Activated naive CD8-positive, alpha-beta T cell (primary cell): ENCODE measurements at regions not wholly inside any gene's neighbourhood (a gene's known extent, or its start where the extent isn't known, plus 50 kb on each side); places are given as distances from the start of the nearest gene placed in this dataset.

Experiments
- H3K27ac Mint-ChIP-seq: one replicate; pipeline ENCODE4 v1.8.0; 2021; ENCODE audit warnings: mixed read lengths
- H3K27me3 Mint-ChIP-seq: one replicate; pipeline ENCODE4 v1.8.0; 2021; ENCODE audit warnings: mixed read lengths
- H3K36me3 Mint-ChIP-seq: one replicate; pipeline ENCODE4 v1.8.0; 2021; ENCODE audit warnings: mixed read lengths
- H3K4me1 Mint-ChIP-seq: one replicate; pipeline ENCODE4 v1.8.0; 2021; ENCODE audit warnings: low read depth, mixed read lengths
- H3K4me3 Mint-ChIP-seq: one replicate; pipeline ENCODE4 v1.8.0; 2021; ENCODE audit warnings: mild to moderate bottlenecking, mixed read lengths
- H3K9me3 Mint-ChIP-seq: one replicate; pipeline ENCODE4 v1.8.0; 2021; ENCODE audit warnings: low read depth, mixed read lengths

DNA sequence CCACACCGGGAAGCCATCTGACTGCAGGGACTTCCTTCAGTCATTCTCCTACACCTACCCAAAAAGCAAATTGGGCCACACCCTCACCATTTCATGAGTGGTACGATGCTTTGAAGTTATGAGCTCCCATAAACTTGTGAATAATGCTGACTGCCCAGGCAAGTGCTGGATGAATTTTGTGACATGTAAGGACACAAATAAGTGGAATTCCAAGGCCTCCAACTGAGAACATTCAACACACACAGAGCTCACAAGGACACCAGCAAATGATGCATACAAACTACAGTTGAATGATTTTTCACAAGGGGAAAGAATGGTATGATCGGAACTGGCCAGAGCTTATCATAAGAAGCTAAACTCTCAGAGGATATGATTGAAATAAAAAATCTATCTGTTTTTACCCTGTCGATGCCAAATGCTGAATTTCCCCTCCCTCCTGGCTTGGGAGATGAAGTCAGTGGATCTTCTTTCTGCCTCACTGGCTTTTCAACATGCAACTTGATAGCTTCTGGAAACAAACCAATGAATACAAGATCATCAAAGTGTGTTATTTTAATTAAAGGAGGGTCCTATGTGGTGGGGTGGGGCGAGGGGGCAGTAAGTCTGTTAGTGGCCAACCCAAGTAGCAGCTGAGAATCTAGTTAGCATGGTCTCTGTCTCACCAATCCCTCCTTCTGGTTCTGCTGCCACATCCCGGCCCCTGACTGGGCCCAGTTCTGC is 123.8 kb downstream of the WT1 start:
- H3K4me3 Mint-ChIP-seq: no peak overlapping the region
- H3K27me3 Mint-ChIP-seq: peaks cover 9% of the 10 kb centered on the region
- no peaks in the 10 kb centered on the region for H3K36me3 Mint-ChIP-seq
- H3K9me3 Mint-ChIP-seq: no peaks in the 10 kb centered on the region
- peaks cover 3% of the 10 kb centered on the region for H3K4me1 Mint-ChIP-seq
- no peak overlapping the region for H3K27ac Mint-ChIP-seq

DNA sequence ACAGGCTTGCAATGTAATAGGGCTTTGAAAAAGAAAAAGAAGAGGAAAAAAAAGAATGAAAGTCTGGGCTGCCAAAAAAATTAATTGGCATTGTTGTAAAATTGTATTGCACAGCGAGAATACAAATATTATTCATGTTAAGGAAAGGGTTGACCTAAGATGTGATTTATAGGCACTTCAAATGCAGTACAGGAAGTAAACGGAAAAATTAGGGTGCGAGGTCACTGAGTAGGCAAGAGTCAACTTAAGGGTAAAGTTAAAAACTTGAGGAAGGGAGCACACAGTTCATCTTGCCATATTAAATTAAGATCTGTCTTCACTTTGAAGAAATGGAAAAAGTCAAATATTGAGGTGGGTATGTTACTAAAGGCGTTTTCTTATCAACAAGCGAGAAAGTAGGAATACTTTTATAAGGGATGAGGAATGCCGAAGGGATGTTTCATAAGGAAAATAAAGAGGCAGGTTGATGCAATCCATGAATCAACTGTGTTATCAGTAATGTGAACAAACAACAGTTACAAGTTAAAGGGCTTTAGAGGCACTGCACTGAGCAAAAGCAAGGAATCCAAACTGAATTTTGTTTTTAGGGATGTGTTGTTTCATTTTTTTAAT is 123.0 kb downstream of the WT1 start:
- Mint-ChIP-seq H3K36me3 (no peaks in the 10 kb centered on the region), H3K27ac (no peak overlapping the region), H3K27me3 (peaks cover 9% of the 10 kb centered on the region), H3K4me1 (peaks cover 4% of the 10 kb centered on the region), H3K9me3 (no peaks in the 10 kb centered on the region), H3K4me3 (no peak overlapping the region)

DNA sequence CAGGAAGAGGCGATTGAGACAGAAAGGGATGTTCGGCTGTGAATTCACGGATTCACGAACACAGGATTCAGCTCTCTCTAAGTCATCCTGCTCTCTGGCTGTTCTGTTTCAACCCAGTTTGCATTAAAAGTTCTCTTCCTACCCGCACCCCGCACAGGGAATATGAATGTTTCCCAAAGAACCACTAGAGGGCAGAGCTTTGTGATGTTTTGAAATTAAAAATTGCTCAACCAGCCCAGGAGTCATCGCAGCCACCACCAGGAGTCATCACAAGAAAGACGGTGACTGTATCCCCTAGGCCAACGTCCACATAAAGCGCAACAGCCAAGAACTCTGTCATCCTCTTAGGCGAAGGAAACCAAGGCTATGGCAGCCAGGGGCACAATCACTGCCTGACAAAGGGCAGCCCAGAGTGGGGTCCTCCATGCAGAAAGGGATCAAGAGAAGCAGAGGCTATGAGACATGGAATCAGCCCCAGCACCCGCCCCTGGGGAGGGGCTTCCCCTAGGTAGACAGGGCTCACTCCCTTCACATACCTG is 122.4 kb downstream of the WT1 start:
- Mint-ChIP-seq H3K4me1 (peaks cover 9% of the 10 kb centered on the region), H3K4me3 (no peak overlapping the region), H3K9me3 (no peaks in the 10 kb centered on the region), H3K27ac (no peak overlapping the region), H3K27me3 (peaks cover 9% of the 10 kb centered on the region), H3K36me3 (no peaks in the 10 kb centered on the region)

DNA sequence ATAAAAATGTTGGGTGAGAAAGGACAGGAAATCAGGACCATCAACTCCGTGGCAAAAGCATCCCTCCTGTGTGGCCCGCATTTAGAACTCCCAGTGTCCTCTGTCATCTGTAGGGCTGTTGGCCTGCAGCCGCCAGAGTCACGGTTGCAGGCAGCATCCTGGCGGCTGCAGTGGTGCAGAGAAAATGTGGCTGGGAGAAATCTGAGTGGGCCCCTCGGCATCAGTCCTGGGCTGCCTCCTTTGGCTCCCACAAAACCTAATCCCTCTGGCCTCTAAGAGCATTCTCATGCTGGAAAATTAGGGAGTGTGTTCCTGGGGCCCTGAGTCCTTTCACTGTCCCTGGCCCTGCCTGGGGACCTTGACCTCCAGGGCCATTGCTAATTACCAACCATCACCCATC is 121.9 kb downstream of the WT1 start:
- Mint-ChIP-seq H3K27me3 (peaks cover 9% of the 10 kb centered on the region), H3K27ac (no peak overlapping the region)

DNA sequence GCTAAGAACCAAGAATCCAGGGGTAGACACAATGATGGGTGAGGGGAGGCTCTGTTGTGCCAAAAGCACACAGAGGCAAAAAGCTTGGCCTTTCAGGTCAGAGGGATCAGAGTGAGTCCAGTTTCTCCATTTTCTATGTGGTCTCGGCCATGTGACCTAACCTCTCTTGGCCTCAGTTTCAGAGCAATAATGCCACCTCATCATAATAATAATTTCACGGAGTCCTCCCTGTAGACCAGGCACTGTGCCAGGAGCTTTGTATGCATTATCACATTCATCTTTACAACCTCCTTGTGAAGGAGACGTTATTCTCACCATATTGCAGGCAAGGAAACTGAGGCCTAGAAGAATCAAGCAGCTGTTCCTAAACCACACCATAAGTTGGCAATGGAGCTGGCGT is 120.2 kb downstream of the WT1 start:
- Mint-ChIP-seq H3K9me3 (no peaks in the 10 kb centered on the region), H3K27me3 (peaks cover 7% of the 10 kb centered on the region), H3K4me1 (peaks cover 10% of the 10 kb centered on the region), H3K4me3 (no peak overlapping the region), H3K36me3 (no peaks in the 10 kb centered on the region), H3K27ac (no peak overlapping the region)

More for the DNA sequence above, 121.9 kb downstream of the WT1 start:
- Mint-ChIP-seq H3K4me1 (peaks cover 10% of the 10 kb centered on the region), H3K36me3 (no peaks in the 10 kb centered on the region), H3K9me3 (no peaks in the 10 kb centered on the region), H3K4me3 (no peak overlapping the region)

DNA sequence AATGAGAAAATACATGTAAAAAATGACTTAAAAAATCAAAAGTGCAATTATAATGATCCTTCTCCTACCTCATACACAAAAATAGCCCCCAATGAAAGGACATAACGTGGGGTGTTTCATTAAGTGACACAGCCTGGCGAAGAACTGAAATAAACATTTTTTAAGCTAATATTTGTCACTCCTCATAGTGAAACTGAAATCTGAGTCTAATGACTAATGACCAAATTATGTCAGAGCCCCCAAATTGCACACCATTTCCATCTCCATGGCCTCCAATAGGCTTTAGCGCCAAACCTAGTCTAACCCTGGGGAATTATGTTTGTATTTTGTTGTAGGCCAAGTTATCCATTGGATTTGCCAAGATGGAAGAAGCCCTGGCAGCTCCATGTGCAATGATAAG is 119.1 kb downstream of the WT1 start:
- no peak overlapping the region for H3K4me3 Mint-ChIP-seq
- H3K9me3 Mint-ChIP-seq: no peaks in the 10 kb centered on the region
- H3K4me1 Mint-ChIP-seq: peaks cover 10% of the 10 kb centered on the region
- H3K27me3 Mint-ChIP-seq: peaks cover 7% of the 10 kb centered on the region
- no peak overlapping the region for H3K27ac Mint-ChIP-seq
- no peaks in the 10 kb centered on the region for H3K36me3 Mint-ChIP-seq

DNA sequence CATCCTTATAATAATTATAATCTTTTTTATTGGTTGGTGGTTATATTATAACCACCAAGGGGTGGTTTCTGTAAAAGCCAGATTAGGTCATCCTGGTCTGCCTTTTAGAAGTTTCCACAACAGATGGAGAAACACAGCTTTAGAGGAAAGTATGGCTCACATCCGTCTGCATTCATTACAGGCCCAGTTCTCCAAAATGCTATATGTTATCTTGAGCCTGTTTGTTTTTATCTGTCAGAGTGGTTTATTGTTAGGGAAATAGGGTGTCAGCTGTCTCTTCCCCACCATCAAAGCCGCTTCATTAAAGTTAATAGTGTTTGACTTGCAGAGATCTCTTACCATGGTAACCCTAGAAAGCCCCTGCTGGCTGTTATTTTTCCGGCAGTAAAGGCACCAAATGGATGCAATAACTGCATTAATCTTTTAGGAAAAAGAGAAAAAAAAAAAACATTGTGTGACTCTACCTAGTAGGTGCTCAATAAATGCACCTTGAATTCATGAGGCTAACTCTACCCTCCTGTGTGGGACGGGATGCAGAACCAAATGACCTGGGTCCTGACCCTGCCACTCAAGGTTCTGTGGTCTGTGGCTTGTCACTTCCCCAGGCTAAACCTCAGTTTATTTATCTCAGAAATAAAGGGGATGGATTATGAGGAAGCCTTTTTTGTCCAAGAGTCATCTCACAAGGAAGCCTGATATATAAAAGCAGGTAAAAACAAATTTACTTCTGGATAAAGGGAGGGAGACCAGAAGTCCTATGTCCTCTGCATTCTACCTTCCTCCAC is 118.3 kb downstream of the WT1 start:
- H3K27me3 Mint-ChIP-seq: peaks cover 7% of the 10 kb centered on the region

DNA sequence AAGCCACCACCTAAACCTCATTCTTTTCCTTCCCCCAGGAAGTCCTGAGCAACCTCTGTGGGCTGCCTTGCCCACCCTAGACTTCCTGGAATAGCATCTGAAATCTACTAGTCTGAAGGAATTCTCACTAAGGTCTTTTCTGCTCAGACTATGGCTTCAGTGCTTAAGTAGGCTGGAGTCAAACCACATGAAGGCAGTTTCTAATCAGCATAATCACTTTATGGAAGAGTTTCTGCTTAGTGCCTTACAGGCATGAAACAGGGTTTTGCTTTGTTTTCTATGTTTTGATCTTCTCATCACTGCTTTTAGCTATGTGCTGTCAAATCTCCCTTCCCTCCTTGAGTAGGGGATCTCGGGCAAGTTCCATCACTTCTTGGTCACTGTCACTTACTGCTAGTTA is 117.7 kb downstream of the WT1 start:
- peaks cover 6% of the 10 kb centered on the region for H3K27me3 Mint-ChIP-seq
- H3K9me3 Mint-ChIP-seq: no peaks in the 10 kb centered on the region
- peaks cover 10% of the 10 kb centered on the region for H3K4me1 Mint-ChIP-seq
- no peak overlapping the region for H3K27ac Mint-ChIP-seq
- H3K4me3 Mint-ChIP-seq: no peak overlapping the region
- H3K36me3 Mint-ChIP-seq: no peaks in the 10 kb centered on the region

More for the DNA sequence above, 118.3 kb downstream of the WT1 start:
- H3K36me3 Mint-ChIP-seq: no peaks in the 10 kb centered on the region
- no peak overlapping the region for H3K27ac Mint-ChIP-seq
- H3K4me1 Mint-ChIP-seq: peaks cover 10% of the 10 kb centered on the region
- no peak overlapping the region for H3K4me3 Mint-ChIP-seq
- H3K9me3 Mint-ChIP-seq: no peaks in the 10 kb centered on the region

DNA sequence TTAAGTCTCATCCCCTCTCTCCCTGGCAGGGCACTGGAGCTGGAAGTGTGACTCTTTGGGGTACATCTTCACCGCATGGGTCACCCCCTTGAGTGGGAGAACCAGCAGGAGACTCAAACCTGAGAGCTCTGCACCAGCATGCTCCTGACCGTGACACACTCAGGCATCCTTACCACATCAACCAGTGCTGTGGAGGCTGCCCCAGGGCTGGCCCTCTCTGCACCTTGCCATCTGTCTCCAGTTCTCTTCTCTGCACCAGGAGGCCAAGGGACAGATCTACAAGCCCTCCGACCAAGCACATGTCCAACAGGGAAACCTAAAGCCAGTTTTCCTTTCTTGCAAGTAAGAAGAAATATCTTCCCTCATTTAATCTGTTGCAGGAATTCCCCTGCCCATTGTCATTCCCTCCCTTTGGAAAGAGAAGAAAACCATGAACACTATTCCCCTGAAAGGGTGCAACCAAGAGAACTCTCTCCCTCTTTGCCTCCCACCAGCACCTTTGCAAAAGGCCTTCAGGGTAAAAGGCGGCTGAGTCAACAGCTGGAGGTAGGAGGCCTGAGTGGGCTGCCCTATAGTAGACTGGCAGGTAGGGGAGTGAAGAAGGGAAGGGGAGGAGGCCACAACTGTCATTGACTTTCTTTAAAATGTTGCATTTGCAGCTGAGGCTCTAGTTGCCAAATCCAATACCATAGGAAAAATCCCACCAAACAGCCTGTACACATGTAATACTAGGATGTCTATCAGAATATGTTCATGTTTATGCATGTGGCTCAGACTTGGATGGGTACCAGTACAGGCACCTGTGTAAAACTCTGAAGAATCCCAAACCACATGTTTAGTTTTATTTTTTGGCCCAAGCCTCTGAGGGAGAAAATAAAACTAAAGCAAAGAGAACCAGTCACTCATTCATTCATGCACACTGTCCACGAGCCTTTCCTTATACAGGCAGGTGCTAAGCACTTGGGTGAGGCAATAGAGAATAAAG is 117.0 kb downstream of the WT1 start:
- no peak overlapping the region for H3K4me3 Mint-ChIP-seq
- no peak overlapping the region for H3K27ac Mint-ChIP-seq
- peaks cover 4% of the 10 kb centered on the region for H3K27me3 Mint-ChIP-seq
- H3K4me1 Mint-ChIP-seq: peaks cover 8% of the 10 kb centered on the region
- no peaks in the 10 kb centered on the region for H3K36me3 Mint-ChIP-seq
- no peaks in the 10 kb centered on the region for H3K9me3 Mint-ChIP-seq

DNA sequence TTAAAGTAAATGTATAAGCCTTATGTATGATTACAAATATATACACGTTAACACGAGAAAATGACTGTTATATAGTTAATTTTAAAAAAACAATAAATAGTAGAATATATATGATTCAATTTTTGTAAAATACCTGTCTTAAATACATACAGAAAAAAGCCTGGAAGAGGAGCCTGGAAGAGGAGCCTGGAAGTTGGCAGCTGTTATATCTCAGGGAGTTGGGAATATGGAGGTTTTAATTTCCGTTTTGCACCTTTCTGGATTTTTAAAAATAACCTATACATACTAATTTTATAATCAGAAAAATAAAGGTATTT is 111.6 kb downstream of the WT1 start:
- Mint-ChIP-seq H3K4me3 (no peak overlapping the region), H3K27me3 (peaks cover 12% of the 10 kb centered on the region), H3K27ac (no peak overlapping the region), H3K36me3 (no peaks in the 10 kb centered on the region), H3K4me1 (no peaks in the 10 kb centered on the region), H3K9me3 (no peaks in the 10 kb centered on the region)

DNA sequence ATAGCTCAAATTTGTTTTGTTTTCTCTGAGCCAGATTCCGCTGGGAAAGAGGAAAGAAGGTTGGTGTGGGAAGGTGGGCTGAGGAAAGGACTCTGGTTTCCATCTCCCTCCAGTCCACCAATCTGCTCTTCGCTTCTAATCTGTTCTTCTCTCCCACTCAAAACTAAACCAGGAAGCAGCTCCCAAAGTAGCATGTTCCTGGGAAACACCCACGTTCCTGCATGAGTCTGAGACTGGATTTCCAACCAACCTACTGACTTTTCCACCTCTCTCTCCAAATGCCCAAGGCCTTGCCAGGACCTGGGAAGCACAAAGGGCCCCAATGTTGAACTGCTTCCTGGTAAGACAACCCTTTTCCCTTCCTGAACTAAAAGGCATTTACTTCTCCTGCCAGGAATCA is 110.2 kb downstream of the WT1 start:
- Mint-ChIP-seq H3K4me1 (no peaks in the 10 kb centered on the region), H3K27me3 (peaks cover 14% of the 10 kb centered on the region), H3K4me3 (no peak overlapping the region), H3K27ac (no peak overlapping the region), H3K9me3 (no peaks in the 10 kb centered on the region), H3K36me3 (no peaks in the 10 kb centered on the region)

DNA sequence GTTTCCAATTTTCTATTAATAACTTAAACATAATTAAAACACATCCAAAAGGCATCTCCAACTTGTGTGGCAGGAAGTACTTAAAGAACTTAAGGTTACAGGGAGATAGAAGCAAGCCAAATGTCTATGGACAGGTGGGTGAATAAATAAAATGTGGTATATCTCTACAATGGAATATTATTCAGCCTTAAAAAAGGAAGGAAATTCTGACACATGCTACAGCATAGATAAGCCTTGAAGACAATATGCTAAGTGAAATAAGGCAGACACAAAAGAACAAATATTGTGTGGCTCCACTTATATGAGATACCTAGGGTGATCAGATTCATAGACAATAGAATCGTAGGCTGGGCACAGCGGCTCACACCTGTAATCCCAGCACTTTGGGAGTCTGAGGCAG is 109.6 kb downstream of the WT1 start:
- H3K9me3 Mint-ChIP-seq: no peaks in the 10 kb centered on the region
- no peak overlapping the region for H3K4me3 Mint-ChIP-seq
- peaks cover 14% of the 10 kb centered on the region for H3K27me3 Mint-ChIP-seq
- H3K4me1 Mint-ChIP-seq: no peaks in the 10 kb centered on the region
- no peaks in the 10 kb centered on the region for H3K36me3 Mint-ChIP-seq
- no peak overlapping the region for H3K27ac Mint-ChIP-seq

DNA sequence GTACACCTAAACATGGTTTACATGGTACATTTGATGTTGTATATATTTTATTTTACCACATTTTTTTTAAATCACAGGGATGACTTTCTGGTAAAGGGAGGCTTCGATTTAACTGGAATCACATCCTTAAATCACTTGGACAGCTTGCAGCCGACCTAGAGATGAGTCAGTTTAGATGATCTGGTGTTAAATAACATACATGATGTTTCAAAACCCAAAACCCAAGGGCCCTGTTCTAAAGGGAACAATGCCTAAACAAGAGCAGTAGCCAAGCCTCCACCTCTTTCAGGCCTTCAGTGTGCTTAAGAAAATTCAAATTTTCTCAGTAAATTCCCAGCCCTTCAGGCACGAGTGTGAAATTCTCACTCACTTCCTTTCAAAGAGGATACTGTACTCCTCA is 108.8 kb downstream of the WT1 start:
- peaks cover 14% of the 10 kb centered on the region for H3K27me3 Mint-ChIP-seq
- no peaks in the 10 kb centered on the region for H3K4me1 Mint-ChIP-seq
- H3K27ac Mint-ChIP-seq: no peak overlapping the region
- no peak overlapping the region for H3K4me3 Mint-ChIP-seq
- H3K36me3 Mint-ChIP-seq: no peaks in the 10 kb centered on the region
- H3K9me3 Mint-ChIP-seq: no peaks in the 10 kb centered on the region

DNA sequence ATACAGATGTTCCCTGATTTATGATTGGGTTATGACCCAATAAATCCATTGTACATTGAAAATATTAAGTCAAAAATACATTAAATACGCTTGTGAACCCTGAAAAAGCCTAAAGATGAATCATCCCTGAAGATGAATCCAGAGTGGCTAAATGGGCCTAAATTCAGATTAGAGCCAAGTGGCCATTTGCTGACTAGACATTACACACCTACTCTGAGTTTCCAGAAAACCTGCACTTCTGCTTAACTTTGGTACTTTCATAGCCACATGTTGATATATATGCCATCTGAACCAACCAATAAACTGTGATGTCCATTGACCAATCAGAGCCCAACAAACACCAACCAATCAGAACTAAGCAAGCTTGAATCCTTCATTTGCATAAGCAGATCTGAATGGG is 106.9 kb downstream of the WT1 start:
- Mint-ChIP-seq H3K4me1 (peaks cover 11% of the 10 kb centered on the region), H3K36me3 (no peaks in the 10 kb centered on the region), H3K9me3 (no peaks in the 10 kb centered on the region), H3K27ac (no peak overlapping the region), H3K27me3 (peaks cover 18% of the 10 kb centered on the region), H3K4me3 (no peak overlapping the region)
